ENCODE measurements at regions not wholly inside any gene's neighbourhood (a gene's known extent, or its start where the extent isn't known, plus 50 kb on each side); places are given as distances from the start of the nearest gene placed in this dataset.

- no peak for TF ChIP-seq CTCF (IDR thresholded peaks at IDR 0.05; ENCODE audit: low read depth, low read length)
- TF ChIP-seq EZH2phosphoT487 (IDR thresholded peaks at IDR 0.05; ENCODE audit: low read depth), result no peak
Measured at GRCh38 chr1:226476066-226476465, 68.2 kb upstream of the PARP1 start.

Data from OCI-LY3 (cell line).